WTC11 (cell line): ENCODE measurements at regions not wholly inside any gene's neighbourhood (a gene's known extent, or its start where the extent isn't known, plus 50 kb on each side); places are given as distances from the start of the nearest gene placed in this dataset.
A peak's percentile ranks its signal among the peaks of the same experiment; 100 is the strongest.

ENCODE experiments used
- ATAC-seq: fragments of 200-7000 bp; cut with Tn5 transposase; 2 replicates; pipeline ENCODE4 v1.10.0; 2021; ENCODE audit warnings: mild to moderate bottlenecking, moderate library complexity
- CTCF ChIA-PET: fragments of 300-600 bp; sonication (Branson Sonifier 250); formaldehyde crosslinking; loops from one replicate; lab custom pipeline; 2021; ENCODE audit warnings: antibody characterized with exemption; lab: Charles Lee
- POLR2A ChIA-PET: fragments of 350-600 bp; sonication (Branson Sonifier 250); formaldehyde crosslinking; loops from one replicate; lab custom pipeline; 2021; ENCODE audit warnings: antibody characterized with exemption; lab: Charles Lee
- DNase-seq: peaks from one replicate; pipeline ENCODE4 v3.0.0; 2021; ENCODE audit warnings: low spot score
- H3K27ac Mint-ChIP-seq: 2 replicates; pipeline ENCODE4 v1.8.0; 2021; ENCODE audit warnings: mixed read lengths
- H3K27me3 Mint-ChIP-seq: 2 replicates; pipeline ENCODE4 v1.8.0; 2021; ENCODE audit warnings: low read depth, mild to moderate bottlenecking, moderate library complexity, mixed read lengths
- H3K36me3 Mint-ChIP-seq: 2 replicates; pipeline ENCODE4 v1.8.0; 2021; ENCODE audit warnings: mixed read lengths
- H3K4me1 Mint-ChIP-seq: 2 replicates; pipeline ENCODE4 v1.8.0; 2022; ENCODE audit warnings: mixed read lengths
- H3K4me3 Mint-ChIP-seq: 2 replicates; pipeline ENCODE4 v1.8.0; 2021; ENCODE audit warnings: mild to moderate bottlenecking, moderate library complexity, mixed read lengths
- H3K9me3 Mint-ChIP-seq: 2 replicates; pipeline ENCODE4 v1.8.0; 2021; ENCODE audit warnings: mixed read lengths
- AR ChIP-seq: fragments of 250-450 bp; sonication (Bioruptor Pico); IDR thresholded peaks from 2 replicates; pipeline ENCODE4 v1.9.0; 2021; ENCODE audit warnings: mild to moderate bottlenecking
- ATF6 ChIP-seq: sonication (generic); formaldehyde crosslinking; IDR thresholded peaks from 2 replicates; pipeline ENCODE4 v1.8.1; 2023; ENCODE audit warnings: mild to moderate bottlenecking, missing genetic modification reagents
- E2F5 ChIP-seq: sonication (generic); formaldehyde crosslinking; IDR thresholded peaks from 2 replicates; pipeline ENCODE4 v1.8.1; 2022; ENCODE audit warnings: mild to moderate bottlenecking, moderate library complexity, missing genetic modification reagents
- ETV6 ChIP-seq: sonication (generic); formaldehyde crosslinking; IDR thresholded peaks from 2 replicates; pipeline ENCODE4 v1.8.1; 2022; ENCODE audit warnings: mild to moderate bottlenecking, missing genetic modification reagents
- IRF1 ChIP-seq: sonication (generic); formaldehyde crosslinking; IDR thresholded peaks from 2 replicates; pipeline ENCODE4 v1.8.0; 2023; ENCODE audit warnings: missing genetic modification reagents
- NFATC4 ChIP-seq: fragments of 250-450 bp; sonication (Bioruptor Pico); IDR thresholded peaks from 2 replicates; pipeline ENCODE4 v1.9.0; 2021; ENCODE audit warnings: mild to moderate bottlenecking
- PRDM15 ChIP-seq: sonication (generic); formaldehyde crosslinking; IDR thresholded peaks from 2 replicates; pipeline ENCODE4 v1.8.0; 2022; ENCODE audit warnings: missing genetic modification reagents
- SMAD4 ChIP-seq: sonication (generic); formaldehyde crosslinking; IDR thresholded peaks from 2 replicates; pipeline ENCODE4 v1.8.0; 2022; ENCODE audit warnings: mild to moderate bottlenecking, missing genetic modification reagents
- SP1 ChIP-seq: sonication (generic); formaldehyde crosslinking; conservative IDR thresholded peaks from 2 replicates; pipeline ENCODE4 v1.8.1; 2022; ENCODE audit warnings: missing genetic modification reagents
- STAT6 ChIP-seq: sonication (generic); formaldehyde crosslinking; conservative IDR thresholded peaks from 2 replicates; pipeline ENCODE4 v1.8.1; 2023; ENCODE audit warnings: mild to moderate bottlenecking, low read depth, missing genetic modification reagents, moderate library complexity
- USF1 ChIP-seq: sonication (generic); formaldehyde crosslinking; IDR thresholded peaks from 2 replicates; pipeline ENCODE4 v1.8.0; 2022; ENCODE audit warnings: mild to moderate bottlenecking, missing genetic modification reagents
- USF2 ChIP-seq: sonication (generic); formaldehyde crosslinking; IDR thresholded peaks from 2 replicates; pipeline ENCODE4 v1.8.1; 2023; ENCODE audit warnings: mild to moderate bottlenecking, missing genetic modification reagents, moderate library complexity
- ZNF121 ChIP-seq: sonication (generic); formaldehyde crosslinking; IDR thresholded peaks from 2 replicates; pipeline ENCODE4 v1.8.0; 2023; ENCODE audit warnings: missing genetic modification reagents
- ZNF232 ChIP-seq: sonication (generic); formaldehyde crosslinking; IDR thresholded peaks from 2 replicates; pipeline ENCODE4 v1.8.0; 2022; ENCODE audit warnings: mild to moderate bottlenecking, missing genetic modification reagents
- ZNF416 ChIP-seq: fragments of 250-450 bp; sonication (Bioruptor Pico); IDR thresholded peaks from 2 replicates; pipeline ENCODE4 v1.9.0; 2021; ENCODE audit warnings: mild to moderate bottlenecking, inconsistent platforms
- ZSCAN18 ChIP-seq: fragments of 250-450 bp; sonication (Bioruptor Pico); IDR thresholded peaks from 2 replicates; pipeline ENCODE4 v2.1.2; 2022; ENCODE audit warnings: mild to moderate bottlenecking, moderate library complexity

- no peak for TF ChIP-seq STAT6 (CRISPR knock-in tag)
- no peak for TF ChIP-seq PRDM15 (CRISPR knock-in tag)
- no peak for TF ChIP-seq AR
- TF ChIP-seq ATF6 = no peak
- no peak for TF ChIP-seq ETV6 (CRISPR knock-in tag)
- TF ChIP-seq ZSCAN18 (CRISPR knock-in tag) = no peak
- H3K4me3 Mint-ChIP-seq = no peak overlapping the region
- no peaks in the 10 kb centered on the region for H3K27me3 Mint-ChIP-seq
- peaks cover 4% of the 10 kb centered on the region for H3K9me3 Mint-ChIP-seq
- ChIA-PET CTCF (no interaction called here), POLR2A (no interaction called here)
- H3K4me1 Mint-ChIP-seq = peaks cover 32% of the 10 kb centered on the region
- H3K36me3 Mint-ChIP-seq = peaks cover 8% of the 10 kb centered on the region; the same call in 1 of the 2 replicates
- no peak overlapping the region for H3K27ac Mint-ChIP-seq
- no peak for ATAC-seq
- no peak for DNase-seq
These were observed 105.3 kb upstream of the LRIG1 start for GRCh38 chr3:66606126-66606525.

- ATAC-seq = no peak
- CTCF ChIA-PET = no interaction called here
- TF ChIP-seq ZNF121 (CRISPR knock-in tag) (no peak), ATF6 (no peak), IRF1 (CRISPR knock-in tag) (no peak), SP1 (no peak), E2F5 (no peak), NFATC4 (CRISPR knock-in tag) (no peak), ZNF232 (CRISPR knock-in tag) (no peak), USF1 (CRISPR knock-in tag) (peak; percentile 48; the same call in 1 of the 2 replicates), SMAD4 (CRISPR knock-in tag) (no peak), ZNF416 (CRISPR knock-in tag) (no peak), USF2 (peak; percentile 77)
These were observed 106.0 kb upstream of the LRIG1 start for GRCh38 chr3:66606868-66607267.

More at GRCh38 chr3:66606868-66607267, 106.0 kb upstream of the LRIG1 start:
- POLR2A ChIA-PET = no interaction called here
- H3K36me3 Mint-ChIP-seq = peaks cover 8% of the 10 kb centered on the region; the same call in 1 of the 2 replicates
- H3K4me1 Mint-ChIP-seq = peaks cover 36% of the 10 kb centered on the region
- no peak overlapping the region for H3K4me3 Mint-ChIP-seq
- no peak overlapping the region for H3K27ac Mint-ChIP-seq
- peaks cover 4% of the 10 kb centered on the region for H3K9me3 Mint-ChIP-seq
- no peaks in the 10 kb centered on the region for H3K27me3 Mint-ChIP-seq
- no peak for DNase-seq
